Panc1 (cell line): ENCODE measurements at regions not wholly inside any gene's neighbourhood (a gene's known extent, or its start where the extent isn't known, plus 50 kb on each side); places are given as distances from the start of the nearest gene placed in this dataset.

Experiments
- ATAC-seq: fragments of 200-7000 bp; cut with Tn5 transposase; 2 replicates; pipeline ENCODE4 v1.9.1; 2020; ENCODE audit warnings: mild to moderate bottlenecking, moderate library complexity
- BruUV-seq: library from RNA; stranded (reverse); fragments of 400-500 nt; replicated peaks from 2 replicates; lab custom pipeline; 2021; lab: Mats Ljungman, UMichigan
- CTCF ChIA-PET: fragments of 300-600 bp; sonication (Branson Sonifier 250); formaldehyde crosslinking; loops from one replicate; lab custom pipeline; 2022; ENCODE audit warnings: antibody characterized with exemption; lab: Charles Lee
- POLR2A ChIA-PET: fragments of 300-600 bp; sonication (Branson Sonifier 250); formaldehyde crosslinking; loops from one replicate; lab custom pipeline; 2022; ENCODE audit warnings: antibody characterized with exemption; lab: Charles Lee
- DNase-seq: peaks from one replicate; pipeline ENCODE4 v3.0.0-alpha.2; 2010; ENCODE audit warnings: low read depth, low spot score
- H3K27ac ChIP-seq: 2 replicates; pipeline ENCODE4 v1.5.1; 2011; ENCODE audit warnings: mild to moderate bottlenecking, low read length, inconsistent platforms
- H3K27me3 ChIP-seq: fragments of 200-500 bp; sonication (Bioruptor generic); 2 replicates; pipeline ENCODE4 v1.6.0; 2014; ENCODE audit warnings: low read length, inconsistent platforms; ENCODE audit not compliant: control insufficient read depth, insufficient read depth
- H3K36me3 ChIP-seq: fragments of 200-500 bp; sonication (Bioruptor generic); 2 replicates; pipeline ENCODE4 v1.5.1; 2014; ENCODE audit warnings: inconsistent platforms, mild to moderate bottlenecking, low read length, moderate library complexity; ENCODE audit not compliant: control insufficient read depth, insufficient read depth
- H3K4me1 ChIP-seq: 2 replicates; pipeline ENCODE4 v1.5.1; 2011; ENCODE audit warnings: inconsistent platforms, mild to moderate bottlenecking, low read length, moderate library complexity; ENCODE audit not compliant: control insufficient read depth, insufficient read depth
- H3K4me3 ChIP-seq, 2 experiments: 2 replicates each; pipeline ENCODE4 v1.5.1; 2011 to 2012; ENCODE audit warnings: low read depth in 2 of 2, low read length in 2 of 2, mild to moderate bottlenecking in 2 of 2, inconsistent platforms in 1 of 2, moderate library complexity in 1 of 2
- H3K9me3 ChIP-seq: fragments of 200-500 bp; sonication (Bioruptor generic); 2 replicates; pipeline ENCODE4 v1.5.1; 2014; ENCODE audit warnings: low read depth, mild to moderate bottlenecking, inconsistent platforms, low read length, moderate library complexity; ENCODE audit not compliant: control insufficient read depth, insufficient read depth
- POLR2AphosphoS5 ChIP-seq: IDR thresholded peaks from 2 replicates; pipeline ENCODE4 v1.6.1; 2012; ENCODE audit warnings: mild to moderate bottlenecking, low read depth, low read length, moderate library complexity
- SIN3A ChIP-seq: IDR thresholded peaks from 2 replicates; pipeline ENCODE4 v1.6.1; 2012; ENCODE audit warnings: low read depth, mild to moderate bottlenecking, low read length, moderate library complexity, borderline replicate concordance; ENCODE audit not compliant: insufficient read depth
- TCF7L2 ChIP-seq: IDR thresholded peaks from 2 replicates; pipeline ENCODE4 v1.6.1; 2011; ENCODE audit warnings: mild to moderate bottlenecking, low read depth, low read length, inconsistent platforms
- in situ Hi-C: cut with HindIII; loops from 2 replicates; pipeline ENCODE4 v1.10.0; 2016; ENCODE audit warnings: low sequenced_read_pairs, low pct_unique_long_range_greater_than_20kb
- intact Hi-C: fragments of 100-400 bp; cut with micrococcal nuclease; formaldehyde crosslinking; loops from one replicate; pipeline ENCODE4 v1.10.0; 2022; ENCODE audit not compliant: unreplicated experiment
- TF ChIP-seq, protein P1 (sequence below), 2 experiments: IDR thresholded peaks; 2 replicates each; pipeline ENCODE4 v1.6.1; 2011 to 2012; ENCODE audit warnings: low read depth in 2 of 2, control low read depth in 1 of 2, low read length in 1 of 2, mild to moderate bottlenecking in 1 of 2, moderate library complexity in 1 of 2; ENCODE audit not compliant: insufficient read depth in 1 of 2
- TF ChIP-seq, protein P2 (sequence below): fragments of 450-650 bp; IDR thresholded peaks from 2 replicates; pipeline ENCODE4 v1.5.1; 2017; ENCODE audit warnings: mild to moderate bottlenecking

DNA sequence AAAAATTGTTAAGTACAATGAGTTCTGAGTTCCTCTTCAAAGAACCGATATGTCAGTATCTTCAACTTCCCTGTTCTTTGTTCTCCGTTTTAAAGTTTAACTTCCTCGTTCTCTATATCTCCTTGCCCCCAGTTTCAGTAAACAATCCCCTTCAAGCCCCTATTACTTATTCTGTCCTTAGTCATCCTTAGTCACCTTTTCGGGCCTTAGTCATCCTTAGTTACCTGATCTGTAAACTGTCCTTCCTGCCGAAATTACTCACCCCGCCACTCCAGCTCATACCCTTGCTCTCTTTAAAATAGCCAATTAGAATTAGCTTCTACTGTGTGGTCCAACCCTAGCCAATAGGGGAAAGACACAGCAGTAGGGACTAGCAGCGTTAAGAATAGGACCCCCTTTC, 1165.6 kb downstream of the NSUN3 start:
- in situ Hi-C loops = no loop called here
- BruUV-seq = no TSS peak
- Histone ChIP-seq H3K27ac (no peak overlapping the region), H3K27me3 (no peaks in the 10 kb centered on the region), H3K4me1 (no peaks in the 10 kb centered on the region), H3K36me3 (no peaks in the 10 kb centered on the region), H3K9me3 (0 out of 2 replicates have a peak, but pooled peaks cover 8% of the 10 kb centered on the region), H3K4me3 (no peak overlapping the region)
- ChIA-PET POLR2A (no interaction called here), CTCF (no interaction called here)
- ATAC-seq (no peak), DNase-seq (no peak)
- TF ChIP-seq SIN3A = no peak
- intact Hi-C loops = no loop called here

DNA sequence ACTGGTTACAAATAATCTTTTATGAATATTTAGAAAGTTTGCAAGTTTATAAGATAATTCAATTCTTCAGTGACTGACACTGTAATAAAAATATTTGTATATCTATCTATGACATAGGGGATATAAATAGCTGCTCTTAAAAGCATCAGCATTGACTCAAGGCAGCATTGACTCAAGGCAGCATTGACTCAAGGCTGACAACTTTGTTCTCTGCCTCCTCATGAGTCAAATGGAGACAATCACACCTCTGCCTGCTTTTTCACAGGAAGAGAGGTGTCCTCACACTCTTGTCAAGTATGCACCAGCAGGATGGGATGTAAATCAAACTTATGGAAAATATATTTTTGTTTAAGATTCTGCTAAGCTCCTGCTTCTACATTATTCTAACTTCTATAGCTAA, 1173.1 kb downstream of the NSUN3 start:
- ChIA-PET POLR2A (no interaction called here), CTCF (no interaction called here)
- ATAC-seq (no peak), DNase-seq (no peak)
- Histone ChIP-seq H3K4me1 (no peaks in the 10 kb centered on the region), H3K27me3 (no peaks in the 10 kb centered on the region), H3K27ac (no peak overlapping the region), H3K9me3 (no peaks in the 10 kb centered on the region), H3K4me3 (no peak overlapping the region), H3K36me3 (no peaks in the 10 kb centered on the region)
- TF ChIP-seq TCF7L2 (no peak), SIN3A (no peak), POLR2AphosphoS5 (no peak)
- TF ChIP-seq, protein P1, sequence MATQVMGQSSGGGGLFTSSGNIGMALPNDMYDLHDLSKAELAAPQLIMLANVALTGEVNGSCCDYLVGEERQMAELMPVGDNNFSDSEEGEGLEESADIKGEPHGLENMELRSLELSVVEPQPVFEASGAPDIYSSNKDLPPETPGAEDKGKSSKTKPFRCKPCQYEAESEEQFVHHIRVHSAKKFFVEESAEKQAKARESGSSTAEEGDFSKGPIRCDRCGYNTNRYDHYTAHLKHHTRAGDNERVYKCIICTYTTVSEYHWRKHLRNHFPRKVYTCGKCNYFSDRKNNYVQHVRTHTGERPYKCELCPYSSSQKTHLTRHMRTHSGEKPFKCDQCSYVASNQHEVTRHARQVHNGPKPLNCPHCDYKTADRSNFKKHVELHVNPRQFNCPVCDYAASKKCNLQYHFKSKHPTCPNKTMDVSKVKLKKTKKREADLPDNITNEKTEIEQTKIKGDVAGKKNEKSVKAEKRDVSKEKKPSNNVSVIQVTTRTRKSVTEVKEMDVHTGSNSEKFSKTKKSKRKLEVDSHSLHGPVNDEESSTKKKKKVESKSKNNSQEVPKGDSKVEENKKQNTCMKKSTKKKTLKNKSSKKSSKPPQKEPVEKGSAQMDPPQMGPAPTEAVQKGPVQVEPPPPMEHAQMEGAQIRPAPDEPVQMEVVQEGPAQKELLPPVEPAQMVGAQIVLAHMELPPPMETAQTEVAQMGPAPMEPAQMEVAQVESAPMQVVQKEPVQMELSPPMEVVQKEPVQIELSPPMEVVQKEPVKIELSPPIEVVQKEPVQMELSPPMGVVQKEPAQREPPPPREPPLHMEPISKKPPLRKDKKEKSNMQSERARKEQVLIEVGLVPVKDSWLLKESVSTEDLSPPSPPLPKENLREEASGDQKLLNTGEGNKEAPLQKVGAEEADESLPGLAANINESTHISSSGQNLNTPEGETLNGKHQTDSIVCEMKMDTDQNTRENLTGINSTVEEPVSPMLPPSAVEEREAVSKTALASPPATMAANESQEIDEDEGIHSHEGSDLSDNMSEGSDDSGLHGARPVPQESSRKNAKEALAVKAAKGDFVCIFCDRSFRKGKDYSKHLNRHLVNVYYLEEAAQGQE (IDR thresholded peaks at IDR 0.05; ENCODE audit: insufficient read depth in 1 of 2, low read depth in 2 of 2, low read length in 1 of 2) = no peak
- TF ChIP-seq, protein P2, sequence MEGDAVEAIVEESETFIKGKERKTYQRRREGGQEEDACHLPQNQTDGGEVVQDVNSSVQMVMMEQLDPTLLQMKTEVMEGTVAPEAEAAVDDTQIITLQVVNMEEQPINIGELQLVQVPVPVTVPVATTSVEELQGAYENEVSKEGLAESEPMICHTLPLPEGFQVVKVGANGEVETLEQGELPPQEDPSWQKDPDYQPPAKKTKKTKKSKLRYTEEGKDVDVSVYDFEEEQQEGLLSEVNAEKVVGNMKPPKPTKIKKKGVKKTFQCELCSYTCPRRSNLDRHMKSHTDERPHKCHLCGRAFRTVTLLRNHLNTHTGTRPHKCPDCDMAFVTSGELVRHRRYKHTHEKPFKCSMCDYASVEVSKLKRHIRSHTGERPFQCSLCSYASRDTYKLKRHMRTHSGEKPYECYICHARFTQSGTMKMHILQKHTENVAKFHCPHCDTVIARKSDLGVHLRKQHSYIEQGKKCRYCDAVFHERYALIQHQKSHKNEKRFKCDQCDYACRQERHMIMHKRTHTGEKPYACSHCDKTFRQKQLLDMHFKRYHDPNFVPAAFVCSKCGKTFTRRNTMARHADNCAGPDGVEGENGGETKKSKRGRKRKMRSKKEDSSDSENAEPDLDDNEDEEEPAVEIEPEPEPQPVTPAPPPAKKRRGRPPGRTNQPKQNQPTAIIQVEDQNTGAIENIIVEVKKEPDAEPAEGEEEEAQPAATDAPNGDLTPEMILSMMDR = no peak
- no TSS peak for BruUV-seq
- in situ Hi-C loops = no loop called here
- intact Hi-C loops = no loop called here

DNA sequence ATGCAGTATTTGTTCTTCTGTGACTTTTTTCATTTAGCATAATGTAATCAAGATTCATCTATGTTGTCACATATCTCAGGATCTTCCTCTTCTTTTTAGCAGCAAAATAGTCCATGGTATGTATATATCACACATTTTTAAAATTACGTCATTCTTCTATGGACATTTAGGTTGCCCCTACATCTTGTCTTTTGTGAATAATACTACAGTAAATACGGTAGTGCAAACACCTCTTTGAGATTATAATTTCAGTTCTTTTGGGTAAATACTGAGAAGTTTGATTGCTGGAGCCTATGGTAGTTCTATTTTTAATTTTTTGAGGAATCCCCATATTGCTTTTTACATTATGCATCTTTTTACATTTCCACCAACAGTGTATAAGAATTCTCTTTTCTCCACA, 1174.9 kb downstream of the NSUN3 start:
- no peaks in the 10 kb centered on the region for H3K9me3 ChIP-seq
- H3K4me3 ChIP-seq = no peak overlapping the region
- no peak overlapping the region for H3K27ac ChIP-seq
- H3K4me1 ChIP-seq = no peaks in the 10 kb centered on the region
- DNase-seq = no peak
- no TSS peak for BruUV-seq
- CTCF ChIA-PET = no interaction called here
- no peak for TF ChIP-seq SIN3A
- no peak for TF ChIP-seq TCF7L2
- TF ChIP-seq, protein P2 = no peak
- TF ChIP-seq, protein P1 (IDR thresholded peaks at IDR 0.05; ENCODE audit: insufficient read depth in 1 of 2, low read depth in 2 of 2, low read length in 1 of 2) = no peak
- no peak for TF ChIP-seq POLR2AphosphoS5
- ATAC-seq = no peak
- no peaks in the 10 kb centered on the region for H3K27me3 ChIP-seq
- H3K36me3 ChIP-seq = no peaks in the 10 kb centered on the region
- in situ Hi-C loops (no loop called here), intact Hi-C loops (no loop called here)
- POLR2A ChIA-PET = no interaction called here
